Fibroblast of the aortic adventitia (primary cell): ENCODE measurements at regions not wholly inside any gene's neighbourhood (a gene's known extent, or its start where the extent isn't known, plus 50 kb on each side); places are given as distances from the start of the nearest gene placed in this dataset.
"Not testable (repeated sequence)": the region's sequence is repeated elsewhere in the genome, so short reads cannot be mapped to it uniquely, and the experiment has no call there.

Experiments
- DNase-seq: peaks from one replicate; pipeline ENCODE4 v3.0.0-alpha.2; 2010; ENCODE audit warnings: low read depth
- H3K4me3 ChIP-seq: 2 replicates; pipeline ENCODE4 v1.5.1; 2011; ENCODE audit warnings: low read depth, mild to moderate bottlenecking, control low read depth, low read length, moderate library complexity
- TF ChIP-seq, protein P1 (sequence below): IDR thresholded peaks from 2 replicates; pipeline ENCODE4 v1.5.1; 2011; ENCODE audit warnings: mild to moderate bottlenecking, low read length, control low read depth, inconsistent platforms; ENCODE audit not compliant: insufficient read depth

DNA sequence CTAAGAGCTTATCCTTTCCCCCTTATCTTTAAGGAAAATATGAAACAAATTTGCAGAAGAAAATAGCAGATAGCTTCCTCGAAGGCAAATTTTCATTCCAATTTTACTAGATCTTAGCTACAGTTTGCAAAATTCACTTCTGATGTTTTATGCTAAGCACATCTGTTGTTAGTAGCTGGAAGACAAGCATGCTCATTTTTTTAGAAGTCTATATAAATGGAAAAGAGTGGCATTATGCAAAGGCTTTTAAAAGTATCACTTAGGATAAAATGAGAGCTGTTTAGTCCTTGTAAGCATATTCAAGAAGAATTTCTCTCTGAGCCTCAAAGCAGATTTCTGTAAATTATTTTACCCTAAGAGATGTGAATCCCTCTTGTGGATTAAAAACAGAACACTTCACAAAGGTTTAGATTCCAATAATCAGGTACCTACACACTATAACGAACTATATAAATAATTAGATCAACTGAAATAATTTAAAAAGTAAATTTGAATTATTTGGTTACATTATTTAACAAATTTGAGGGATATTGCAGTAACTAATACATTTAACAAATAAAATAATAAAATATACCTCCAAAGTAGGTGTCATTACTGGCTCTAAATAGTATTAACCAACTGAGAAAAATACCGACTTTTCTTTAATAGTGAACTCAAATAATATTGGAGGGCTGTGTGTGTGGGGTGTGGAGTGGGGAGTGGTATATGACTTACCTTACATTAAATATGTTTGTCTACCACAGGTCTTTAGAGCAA lies 307.1 kb downstream of the SEMA3D start:
- no peak for DNase-seq
- no peak overlapping the region for H3K4me3 ChIP-seq
- TF ChIP-seq, protein P1, sequence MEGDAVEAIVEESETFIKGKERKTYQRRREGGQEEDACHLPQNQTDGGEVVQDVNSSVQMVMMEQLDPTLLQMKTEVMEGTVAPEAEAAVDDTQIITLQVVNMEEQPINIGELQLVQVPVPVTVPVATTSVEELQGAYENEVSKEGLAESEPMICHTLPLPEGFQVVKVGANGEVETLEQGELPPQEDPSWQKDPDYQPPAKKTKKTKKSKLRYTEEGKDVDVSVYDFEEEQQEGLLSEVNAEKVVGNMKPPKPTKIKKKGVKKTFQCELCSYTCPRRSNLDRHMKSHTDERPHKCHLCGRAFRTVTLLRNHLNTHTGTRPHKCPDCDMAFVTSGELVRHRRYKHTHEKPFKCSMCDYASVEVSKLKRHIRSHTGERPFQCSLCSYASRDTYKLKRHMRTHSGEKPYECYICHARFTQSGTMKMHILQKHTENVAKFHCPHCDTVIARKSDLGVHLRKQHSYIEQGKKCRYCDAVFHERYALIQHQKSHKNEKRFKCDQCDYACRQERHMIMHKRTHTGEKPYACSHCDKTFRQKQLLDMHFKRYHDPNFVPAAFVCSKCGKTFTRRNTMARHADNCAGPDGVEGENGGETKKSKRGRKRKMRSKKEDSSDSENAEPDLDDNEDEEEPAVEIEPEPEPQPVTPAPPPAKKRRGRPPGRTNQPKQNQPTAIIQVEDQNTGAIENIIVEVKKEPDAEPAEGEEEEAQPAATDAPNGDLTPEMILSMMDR, result no peak

DNA sequence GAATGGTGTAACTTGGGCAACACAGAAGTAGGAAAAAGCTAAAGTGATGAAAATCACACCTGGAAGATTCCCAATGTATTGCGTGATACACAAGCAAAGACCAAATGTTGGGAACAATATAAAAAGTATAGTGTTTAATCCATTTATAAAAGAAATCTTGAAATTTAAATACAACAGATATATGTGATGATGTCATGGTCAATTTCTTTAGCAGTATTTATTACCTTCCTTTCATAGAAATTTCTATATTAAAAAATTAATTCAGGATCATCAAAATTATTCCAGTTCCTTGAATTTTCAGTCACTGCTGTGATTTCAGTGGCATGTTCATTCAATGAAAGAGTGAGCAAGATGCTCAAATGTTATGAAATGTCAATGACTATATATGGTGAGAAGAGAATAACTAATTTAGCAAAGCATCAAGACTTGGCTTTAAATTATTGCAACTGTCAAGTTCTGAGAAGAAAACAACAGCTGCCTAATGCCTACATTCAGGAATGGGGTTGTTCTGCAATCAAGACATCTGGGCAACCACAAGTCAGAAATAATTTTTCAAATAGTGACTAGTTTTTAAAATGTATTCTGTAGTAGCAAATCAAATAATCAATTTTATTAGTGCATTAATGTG lies 308.8 kb downstream of the SEMA3D start:
- no peak for DNase-seq
- no peak overlapping the region for H3K4me3 ChIP-seq
- TF ChIP-seq, protein P1, result no peak

DNA sequence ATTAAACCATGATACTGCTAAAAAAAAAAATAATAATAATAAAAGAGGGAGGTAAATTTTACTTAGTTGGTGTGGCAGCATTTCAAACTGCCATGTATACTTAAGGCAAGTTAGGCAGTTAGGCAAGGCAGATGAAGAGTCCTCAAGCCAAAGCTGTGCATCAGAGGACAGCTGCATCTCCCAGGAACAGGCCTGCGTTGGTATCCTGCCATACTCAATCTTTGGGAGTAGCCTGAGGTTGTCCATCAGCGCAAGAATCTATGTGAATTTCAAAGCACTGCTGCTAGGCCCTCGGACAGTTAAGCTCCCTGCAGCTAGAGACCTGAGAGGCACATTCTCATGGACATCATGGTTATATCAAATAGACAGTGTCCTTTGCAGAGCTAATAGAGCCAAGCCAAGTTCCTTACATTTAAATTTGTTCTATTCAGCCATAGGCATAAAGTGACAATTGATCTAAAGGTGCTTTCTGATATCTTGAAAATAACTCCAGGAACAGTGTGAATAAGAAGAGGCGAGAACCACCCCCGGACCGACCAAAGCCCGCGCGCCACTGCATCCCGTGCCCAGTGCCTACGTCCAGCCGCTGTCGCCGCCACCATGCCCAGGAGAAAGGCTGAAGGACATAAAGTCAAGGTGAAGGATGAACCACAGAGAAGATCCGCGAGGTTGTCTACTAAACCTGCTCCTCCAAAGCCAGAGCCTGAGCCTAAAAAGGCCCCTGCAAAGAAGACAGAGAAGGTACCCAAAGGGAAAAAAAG lies 310.6 kb downstream of the SEMA3D start:
- no peak overlapping the region for H3K4me3 ChIP-seq
- no peak for DNase-seq
- TF ChIP-seq, protein P1, result no peak

DNA sequence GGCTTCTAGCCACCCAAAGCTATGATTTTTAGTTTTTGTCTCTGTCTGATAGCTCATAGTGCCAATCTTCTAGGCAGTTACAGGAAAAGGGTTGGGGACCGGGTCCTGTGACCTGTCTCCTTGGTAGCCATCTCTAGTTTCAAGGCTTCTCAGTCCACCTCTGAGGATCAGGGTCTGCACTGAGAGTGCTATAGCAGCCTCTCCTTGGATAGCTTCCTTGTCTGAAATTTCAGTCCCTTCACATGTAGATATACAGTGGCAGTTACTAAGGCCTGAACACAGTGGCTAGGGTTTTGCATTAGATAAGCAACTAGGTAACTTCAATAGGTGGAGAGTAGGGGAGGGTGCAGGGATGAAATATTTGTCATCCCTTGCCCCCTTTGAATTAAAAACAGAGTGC lies 321.3 kb downstream of the SEMA3D start:
- H3K4me3 ChIP-seq, result no peak overlapping the region
- TF ChIP-seq, protein P1, result no peak
- DNase-seq, result no peak

DNA sequence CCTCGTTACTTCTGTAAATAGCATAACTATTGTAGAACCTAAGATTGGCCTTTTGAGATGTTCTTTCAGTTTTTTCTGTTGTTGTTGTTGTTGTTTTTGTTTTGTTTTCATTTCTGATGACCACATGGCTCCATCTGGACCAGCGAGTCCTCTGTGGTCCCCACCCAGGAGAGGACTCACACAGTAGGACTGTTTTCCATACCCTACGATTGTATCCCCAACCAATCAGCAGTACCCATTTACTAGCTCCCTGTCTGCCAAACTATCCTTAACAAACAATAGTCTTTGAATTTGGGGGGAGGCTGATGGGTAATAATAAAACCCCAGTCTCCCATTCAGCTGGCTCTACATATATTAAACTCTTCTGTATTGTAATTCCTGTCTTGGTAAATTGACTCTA lies 329.5 kb downstream of the SEMA3D start:
- H3K4me3 ChIP-seq, result no peak overlapping the region
- TF ChIP-seq, protein P1, result no peak
- DNase-seq, result no peak

DNA sequence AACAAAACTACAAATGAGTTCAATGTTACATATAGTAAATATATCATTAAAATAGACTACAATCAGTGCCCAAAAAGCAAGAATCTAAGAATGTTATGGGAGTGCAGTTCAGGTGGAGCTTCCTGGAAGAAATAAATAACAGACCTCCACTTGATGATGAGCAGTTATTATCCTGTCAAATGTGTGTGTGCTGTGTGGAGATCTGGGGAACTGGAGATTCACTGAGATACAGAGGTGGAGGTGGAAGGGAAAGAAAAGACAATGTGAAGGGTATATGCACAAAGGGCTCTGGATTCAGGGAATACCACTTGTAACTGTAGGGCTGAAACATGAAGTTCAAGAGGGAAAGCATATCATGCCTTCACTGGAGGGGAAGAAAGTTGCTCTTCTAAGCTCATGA lies 331.1 kb downstream of the SEMA3D start:
- DNase-seq, result no peak
- H3K4me3 ChIP-seq, result no peak overlapping the region
- TF ChIP-seq, protein P1, result no peak

DNA sequence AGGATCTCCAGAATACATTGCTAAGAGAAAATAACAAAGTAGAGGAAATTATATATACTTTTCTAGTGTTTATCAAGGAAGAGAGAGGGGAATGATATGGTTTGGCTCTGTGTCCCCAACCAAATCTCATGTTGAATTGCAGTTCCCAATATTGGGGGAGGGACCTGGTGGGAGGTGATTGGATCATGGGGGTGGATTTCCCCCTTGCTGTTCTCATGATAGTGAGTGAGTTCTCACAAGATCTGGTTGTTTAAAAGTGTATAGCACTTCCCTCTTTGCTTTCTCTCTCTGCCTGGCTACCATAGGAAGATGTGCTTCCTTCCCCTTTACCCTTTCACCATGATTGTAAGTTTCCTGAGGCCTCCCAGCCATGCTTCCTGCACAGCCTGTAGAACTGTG lies 337.9 kb downstream of the SEMA3D start:
- not testable (repeated sequence) for DNase-seq, H3K4me3 ChIP-seq
